Tibial artery (tissue), 4 donors: ENCODE measurements at regions not wholly inside any gene's neighbourhood (a gene's known extent, or its start where the extent isn't known, plus 50 kb on each side); places are given as distances from the start of the nearest gene placed in this dataset.

Experiments used
- DNase-seq, 2 donors: peaks; one replicate each; pipeline ENCODE4 v3.0.0-alpha.2; 2019
- H3K27ac ChIP-seq, 2 donors: fragments of 200-600 bp; sonication (generic) in 1 of 2; 1 replicate in 1 of 2; 2 replicates in 1 of 2; pipeline ENCODE4 v1.5.1; 2018 to 2019; ENCODE audit warnings: mild to moderate bottlenecking in 1 of 2
- H3K27me3 ChIP-seq, 2 donors: fragments of 200-600 bp; sonication (generic) in 1 of 2; one replicate each; pipeline versions ENCODE4 v1.5.1 to v1.6.0; 2016 to 2019
- H3K36me3 ChIP-seq, 3 donors: fragments of 200-600 bp; sonication (generic) in 2 of 3; one replicate each; pipeline ENCODE4 v1.5.1; 2016 to 2019; ENCODE audit warnings: mild to moderate bottlenecking in 2 of 3
- H3K4me1 ChIP-seq, 4 donors: fragments of 200-600 bp; sonication (generic) in 2 of 4; 1 replicate in 3 of 4; 2 replicates in 1 of 4; pipeline ENCODE4 v1.5.1; 2016 to 2019
- H3K4me3 ChIP-seq, 2 donors: fragments of 200-600 bp; sonication (generic) in 1 of 2; 1 replicate in 1 of 2; 2 replicates in 1 of 2; pipeline ENCODE4 v1.5.1; 2018 to 2019; ENCODE audit warnings: mild to moderate bottlenecking in 2 of 2
- H3K9me3 ChIP-seq, 3 donors: fragments of 200-600 bp; sonication (generic) in 1 of 3; one replicate each; pipeline ENCODE4 v1.5.1; 2016 to 2019
- intact Hi-C: fragments of 100-400 bp; cut with DNase I; formaldehyde crosslinking; loops from one replicate; pipeline ENCODE4 v1.15.0; 2023; ENCODE audit warnings: low total_unique reads
- TF ChIP-seq, protein P1 (sequence below), 2 experiments: fragments of 200-600 bp in 1 of 2; fragments of 450-650 bp in 1 of 2; IDR thresholded peaks; one replicate each; pipeline ENCODE4 v1.5.1; 2017 to 2019; ENCODE audit warnings: antibody characterized with exemption in 2 of 2, mild to moderate bottlenecking in 1 of 2, moderate library complexity in 1 of 2

DNA sequence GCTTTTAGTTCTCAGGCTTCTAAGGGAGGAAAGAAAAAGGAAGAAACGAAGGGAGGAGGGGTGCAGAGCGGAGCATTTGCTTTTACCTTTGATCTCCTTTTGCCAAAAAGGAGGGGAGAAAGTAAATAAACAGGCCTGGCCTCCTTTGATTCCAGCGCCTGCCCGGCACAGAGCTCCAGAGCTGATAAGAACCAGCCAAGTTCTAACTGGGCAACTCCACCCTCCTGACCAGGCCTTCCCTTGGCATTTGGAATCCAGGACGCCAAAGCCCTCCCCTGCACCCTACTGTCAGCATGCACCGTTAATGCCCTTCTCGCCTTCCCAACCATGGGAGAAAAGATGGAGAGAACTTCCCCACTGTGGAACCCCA is 120.8 kb upstream of the PTPN1 start:
- no peaks in the 10 kb centered on the region for H3K27me3 ChIP-seq
- no peak overlapping the region for H3K4me3 ChIP-seq
- peak overlapping the region; percentile 87 to 96 for H3K27ac ChIP-seq
- no peaks in the 10 kb centered on the region for H3K9me3 ChIP-seq
- intact Hi-C loops: no loop called here
- peak in 1 of 2 donors; percentile 51 for DNase-seq
- peaks cover 0 to 53% (median 37%) of the 10 kb centered on the region in 4 donors for H3K4me1 ChIP-seq
- H3K36me3 ChIP-seq: no peaks in the 10 kb centered on the region
- TF ChIP-seq, protein P1, sequence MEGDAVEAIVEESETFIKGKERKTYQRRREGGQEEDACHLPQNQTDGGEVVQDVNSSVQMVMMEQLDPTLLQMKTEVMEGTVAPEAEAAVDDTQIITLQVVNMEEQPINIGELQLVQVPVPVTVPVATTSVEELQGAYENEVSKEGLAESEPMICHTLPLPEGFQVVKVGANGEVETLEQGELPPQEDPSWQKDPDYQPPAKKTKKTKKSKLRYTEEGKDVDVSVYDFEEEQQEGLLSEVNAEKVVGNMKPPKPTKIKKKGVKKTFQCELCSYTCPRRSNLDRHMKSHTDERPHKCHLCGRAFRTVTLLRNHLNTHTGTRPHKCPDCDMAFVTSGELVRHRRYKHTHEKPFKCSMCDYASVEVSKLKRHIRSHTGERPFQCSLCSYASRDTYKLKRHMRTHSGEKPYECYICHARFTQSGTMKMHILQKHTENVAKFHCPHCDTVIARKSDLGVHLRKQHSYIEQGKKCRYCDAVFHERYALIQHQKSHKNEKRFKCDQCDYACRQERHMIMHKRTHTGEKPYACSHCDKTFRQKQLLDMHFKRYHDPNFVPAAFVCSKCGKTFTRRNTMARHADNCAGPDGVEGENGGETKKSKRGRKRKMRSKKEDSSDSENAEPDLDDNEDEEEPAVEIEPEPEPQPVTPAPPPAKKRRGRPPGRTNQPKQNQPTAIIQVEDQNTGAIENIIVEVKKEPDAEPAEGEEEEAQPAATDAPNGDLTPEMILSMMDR (IDR thresholded peaks at IDR 0.05): no peak

GRCh38 chr20:50389808-50390684 is 120.1 kb upstream of the PTPN1 start:
- H3K4me1 ChIP-seq: peaks cover 0 to 59% (median 43%) of the 10 kb centered on the region in 4 donors
- no peak for DNase-seq
- no peaks in the 10 kb centered on the region for H3K27me3 ChIP-seq
- H3K9me3 ChIP-seq: no peaks in the 10 kb centered on the region
- intact Hi-C loops: no loop called here
- H3K4me3 ChIP-seq: no peak overlapping the region
- TF ChIP-seq, protein P1 (IDR thresholded peaks at IDR 0.05): no peak
- H3K27ac ChIP-seq: peak overlapping the region; percentile 87 to 96
- no peaks in the 10 kb centered on the region for H3K36me3 ChIP-seq

- H3K9me3 ChIP-seq: no peaks in the 10 kb centered on the region
- H3K27me3 ChIP-seq: no peaks in the 10 kb centered on the region
- TF ChIP-seq, protein P1 (IDR thresholded peaks at IDR 0.05): no peak
- intact Hi-C loops: no loop called here
- DNase-seq: no peak
- H3K36me3 ChIP-seq: no peaks in the 10 kb centered on the region
- H3K4me3 ChIP-seq: no peak overlapping the region
- peak overlapping the region; percentile 87 to 96 for H3K27ac ChIP-seq
- peaks cover 0 to 65% (median 49%) of the 10 kb centered on the region in 4 donors for H3K4me1 ChIP-seq
Observed at GRCh38 chr20:50390685-50391443, 119.3 kb upstream of the PTPN1 start.

DNA sequence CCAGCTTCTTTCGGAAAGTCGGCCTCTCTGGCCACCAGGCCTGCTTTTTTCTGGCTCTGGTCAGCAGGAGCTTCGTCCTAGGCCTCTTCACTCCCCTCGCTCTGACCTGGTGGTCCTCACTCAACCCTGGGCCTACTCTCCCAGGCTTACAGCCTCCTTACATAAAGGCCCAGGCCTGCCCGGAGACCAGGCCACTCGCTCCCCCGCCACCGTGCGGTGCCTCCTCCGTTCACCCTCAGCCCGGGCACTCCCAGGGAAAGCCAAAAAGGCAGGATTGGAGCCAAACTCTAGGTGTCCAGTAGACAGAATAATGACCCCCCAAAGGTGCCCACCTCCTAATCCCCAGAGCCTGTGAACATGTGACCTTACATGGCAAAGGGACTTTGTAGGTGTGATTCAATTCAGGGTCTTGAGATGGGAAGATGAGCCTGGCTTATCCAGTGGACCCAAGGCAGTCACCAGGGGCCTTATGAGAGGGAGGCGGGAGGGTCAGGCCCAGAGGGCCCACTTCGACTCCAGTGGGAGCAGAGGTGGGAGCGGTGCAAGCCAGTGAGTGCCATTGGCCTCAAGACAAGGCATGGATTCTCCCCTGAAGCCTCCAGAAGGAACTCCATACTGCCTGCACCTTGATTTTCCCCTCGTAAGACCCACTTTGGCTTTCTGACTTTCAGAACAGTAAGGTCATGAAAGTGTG is 118.6 kb upstream of the PTPN1 start:
- H3K27me3 ChIP-seq: no peaks in the 10 kb centered on the region
- TF ChIP-seq, protein P1 (IDR thresholded peaks at IDR 0.05): no peak
- no peak for DNase-seq
- no peak overlapping the region for H3K4me3 ChIP-seq
- H3K4me1 ChIP-seq: peaks cover 0 to 73% (median 56%) of the 10 kb centered on the region in 4 donors
- H3K27ac ChIP-seq: peak overlapping the region; percentile 87 to 96
- intact Hi-C loops: no loop called here
- H3K9me3 ChIP-seq: no peaks in the 10 kb centered on the region
- no peaks in the 10 kb centered on the region for H3K36me3 ChIP-seq

- Histone ChIP-seq H3K9me3 (no peaks in the 10 kb centered on the region), H3K4me1 (peaks cover 0 to 77% (median 62%) of the 10 kb centered on the region in 4 donors), H3K27ac (peak overlapping the region; percentile 87 to 96), H3K4me3 (no peak overlapping the region), H3K27me3 (no peaks in the 10 kb centered on the region), H3K36me3 (no peaks in the 10 kb centered on the region)
- TF ChIP-seq, protein P1 (IDR thresholded peaks at IDR 0.05): no peak
- DNase-seq: no peak
- intact Hi-C loops: no loop called here
Observed at GRCh38 chr20:50392138-50392866, 117.9 kb upstream of the PTPN1 start.
